NCI-H2029 treated with DMSO at 0.1 percent for 48 hours (cell line): ENCODE measurements at regions not wholly inside any gene's neighbourhood (a gene's known extent, or its start where the extent isn't known, plus 50 kb on each side); places are given as distances from the start of the nearest gene placed in this dataset.
A peak's percentile ranks its signal among the peaks of the same experiment; 100 is the strongest.
"Not testable (repeated sequence)": the region's sequence is repeated elsewhere in the genome, so short reads cannot be mapped to it uniquely, and the experiment has no call there.

ENCODE experiments used
- DNase-seq: peaks from one replicate; lab custom pipeline; 2025; lab: John Stamatoyannopoulos, UW

DNA sequence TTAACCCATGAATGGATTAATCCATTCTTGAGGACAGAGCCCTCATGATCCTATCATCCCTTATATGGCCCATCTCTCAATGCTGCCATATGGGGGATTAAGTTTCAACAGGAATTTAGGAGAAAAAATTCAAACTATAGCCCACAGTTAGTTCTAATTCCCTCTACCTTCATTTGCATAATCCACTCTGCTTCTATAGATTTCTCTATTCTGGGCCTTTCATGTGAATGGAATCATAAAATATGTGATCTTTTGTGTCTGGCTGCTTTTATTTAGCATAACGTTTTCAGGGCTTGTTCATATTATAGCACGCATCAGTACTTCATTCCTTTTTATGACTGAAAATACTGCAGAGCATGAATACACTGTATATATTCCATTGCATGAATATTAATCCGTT is 55.4 kb downstream of the CTSL start:
- DNase-seq = no peak

DNA sequence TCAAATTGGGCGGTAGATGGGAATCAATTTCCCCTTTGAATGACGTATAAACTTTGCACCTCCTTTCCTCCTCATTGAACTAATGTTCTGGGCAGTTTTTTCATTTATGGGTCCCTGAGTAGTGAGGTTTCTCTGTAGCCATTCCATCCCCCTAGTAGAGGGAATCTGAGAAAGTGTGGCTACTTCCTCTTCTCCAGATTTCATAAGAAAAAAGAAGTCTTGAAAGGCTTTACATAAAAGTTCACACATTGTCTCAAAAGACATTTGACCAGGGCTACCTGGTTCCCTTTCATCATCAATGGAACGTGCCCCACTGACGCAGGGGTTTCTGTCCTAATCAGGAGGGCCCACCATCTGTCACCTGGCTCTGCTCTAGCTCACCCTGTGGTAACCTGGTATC is 57.3 kb downstream of the CTSL start:
- DNase-seq = no peak

DNA sequence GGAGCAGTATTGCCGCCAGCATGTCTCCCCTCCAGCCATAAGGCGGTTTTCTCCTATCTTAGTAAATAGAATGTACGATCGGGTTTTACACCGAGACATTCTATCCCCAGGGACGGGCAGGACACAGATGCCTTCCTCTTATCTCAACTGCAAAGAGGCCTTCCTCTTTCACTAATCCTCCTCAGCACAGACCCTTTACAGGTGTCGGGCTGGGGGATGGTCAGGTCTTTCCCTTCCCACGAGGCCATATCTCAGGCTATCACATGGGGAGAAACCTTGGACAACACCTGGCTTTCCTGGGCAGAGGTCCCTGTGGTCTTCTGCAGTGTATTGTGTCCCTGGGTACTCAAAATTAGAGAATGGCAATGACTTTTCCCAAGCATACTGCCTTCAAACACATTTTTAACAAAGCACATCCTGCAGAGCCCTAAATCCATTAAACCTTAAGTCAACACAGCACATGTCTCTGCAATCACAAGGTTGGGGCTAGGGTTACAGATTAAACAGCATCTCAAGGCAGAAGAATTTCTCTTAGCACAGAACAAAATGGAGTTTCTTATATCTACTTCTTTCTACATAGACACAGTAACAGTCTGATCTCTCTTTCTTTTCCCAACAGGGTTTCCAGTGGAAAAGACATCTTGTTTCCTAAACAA is 59.5 kb downstream of the CTSL start:
- not testable (repeated sequence) for DNase-seq

DNA sequence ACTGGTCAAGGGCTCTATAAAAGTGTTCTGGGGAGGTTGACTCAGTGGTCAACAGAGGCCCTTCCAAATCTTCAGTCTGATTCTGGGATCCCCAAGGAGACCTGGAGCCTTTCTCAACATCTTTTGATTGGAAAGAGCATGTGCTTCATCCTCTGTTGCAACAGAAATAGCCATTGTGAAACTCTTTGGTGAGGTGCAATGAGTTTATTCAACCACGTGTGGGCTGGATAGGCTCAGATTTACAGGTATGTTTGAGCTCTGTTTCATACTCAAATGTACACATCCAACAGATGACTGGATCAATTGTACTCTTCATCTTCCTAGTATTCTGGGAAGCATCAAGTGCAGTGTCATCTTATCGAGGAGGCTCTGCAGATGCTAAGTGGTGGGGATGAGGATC is 60.5 kb downstream of the CTSL start:
- DNase-seq = no peak

DNA sequence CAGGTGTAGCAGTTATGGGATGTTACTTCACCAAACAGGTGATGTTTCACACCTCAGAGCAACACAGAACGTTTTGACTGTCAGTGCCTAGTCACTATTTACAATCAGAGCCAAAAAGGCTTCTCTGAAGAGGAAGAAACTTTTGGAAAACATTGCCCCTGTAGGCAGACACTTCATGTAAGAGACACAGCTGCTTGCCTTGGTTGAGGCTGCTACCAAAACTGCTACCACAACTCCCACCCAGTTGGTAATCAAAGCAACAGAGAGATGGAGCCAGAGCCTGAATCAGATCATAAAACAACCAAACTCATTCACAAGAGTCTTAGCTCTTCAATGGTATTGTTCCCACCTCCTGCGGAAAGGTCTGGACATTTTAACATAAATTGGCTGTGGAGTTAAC is 61.0 kb downstream of the CTSL start:
- DNase-seq = no peak

DNA sequence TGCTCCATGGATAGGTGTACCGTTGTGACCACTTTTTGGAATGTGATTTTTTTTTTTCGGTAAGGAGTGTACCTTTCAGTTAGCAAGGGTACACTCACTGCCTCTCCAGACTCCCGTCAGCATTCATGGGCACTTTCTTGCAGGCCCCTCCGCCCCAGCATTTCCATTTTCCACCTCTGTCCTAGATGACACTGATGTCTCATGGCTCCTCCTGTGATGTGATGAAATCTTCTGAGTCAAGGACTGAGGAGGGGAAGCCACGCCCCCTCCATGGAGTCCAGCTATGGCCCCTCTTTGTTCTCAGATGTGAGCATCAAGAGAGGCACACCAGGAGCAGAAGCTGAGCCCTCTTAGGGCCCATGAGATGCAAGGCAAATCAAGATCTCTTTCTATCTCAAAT is 61.8 kb downstream of the CTSL start:
- DNase-seq = no peak

DNA sequence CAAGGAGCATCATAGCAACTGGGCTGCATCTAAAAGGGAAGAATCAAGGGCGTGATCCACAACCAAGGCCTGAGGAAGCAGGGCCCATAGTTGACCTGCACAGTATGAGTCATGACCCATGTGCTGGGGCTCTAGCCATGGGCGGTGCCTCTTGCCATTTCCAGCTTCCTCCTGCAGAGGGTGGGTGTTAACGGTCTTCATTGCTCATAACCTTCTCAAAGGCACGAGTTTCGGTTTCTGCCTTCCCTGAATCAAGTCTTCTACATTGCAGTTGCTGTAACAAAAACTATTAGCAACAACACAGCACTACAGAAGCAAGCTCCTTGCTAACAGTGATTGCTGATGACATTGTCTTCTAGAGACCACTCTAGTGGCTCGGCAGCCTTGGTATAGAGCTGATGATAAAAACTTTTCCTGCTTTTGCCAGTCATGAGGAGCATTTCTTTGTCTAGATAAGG is 66.9 kb downstream of the CTSL start:
- DNase-seq = no peak

DNA sequence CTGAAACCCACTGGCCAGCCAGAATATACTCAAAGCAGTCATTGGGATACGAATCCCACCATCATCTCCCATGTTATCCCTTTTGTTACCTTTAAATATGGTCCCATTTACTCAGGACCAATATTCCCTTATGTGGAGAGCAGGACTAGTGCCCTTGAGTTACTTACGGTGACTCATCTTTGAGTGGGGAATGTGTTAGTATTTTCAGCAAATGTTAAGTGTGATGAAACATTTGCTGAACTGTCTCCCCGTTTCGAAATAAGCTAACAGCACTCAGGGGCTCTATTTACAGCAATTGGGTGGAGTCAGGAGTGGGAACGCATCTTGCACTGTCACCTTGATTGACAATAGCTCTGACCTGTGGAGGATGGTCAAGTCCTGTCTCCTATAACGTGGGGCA is 67.4 kb downstream of the CTSL start:
- DNase-seq = no peak

DNA sequence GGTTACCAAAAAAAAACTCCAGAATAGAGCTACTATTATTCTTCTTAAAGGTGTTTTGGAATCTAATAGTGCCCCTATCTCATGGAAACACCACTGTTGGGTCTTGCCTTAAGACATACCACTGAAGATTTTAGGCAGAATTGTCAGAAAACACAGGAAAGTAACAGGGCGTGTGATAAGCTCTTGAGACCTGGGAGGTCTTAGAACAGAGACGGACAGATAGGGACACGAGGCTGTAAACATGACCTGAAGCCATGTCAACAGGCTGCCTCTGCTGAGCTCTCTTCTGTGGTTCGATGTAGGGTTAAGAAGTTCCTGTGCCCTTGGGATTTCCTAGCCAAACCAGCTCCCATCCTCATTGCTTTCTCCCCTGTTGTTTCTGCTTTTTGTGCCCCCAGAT is 69.3 kb downstream of the CTSL start:
- DNase-seq = no peak

DNA sequence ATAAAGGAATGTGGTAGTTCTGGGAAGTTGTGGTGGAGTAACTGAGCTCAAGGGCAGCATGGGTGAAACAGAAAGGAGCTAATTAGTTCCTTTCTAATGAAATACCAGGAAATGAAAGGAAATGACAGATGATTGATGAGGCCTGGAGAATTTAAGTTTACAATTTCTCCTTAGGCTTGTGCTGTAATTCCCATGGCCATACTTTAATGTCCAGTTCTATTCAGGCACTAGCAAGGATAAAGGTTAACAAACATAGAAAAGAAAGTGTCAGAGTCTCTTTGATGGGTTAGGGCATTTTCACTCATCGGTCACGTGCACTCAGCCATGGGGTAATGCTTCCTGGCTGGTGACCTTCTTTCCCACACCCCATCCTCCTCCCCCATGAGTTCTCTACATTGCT is 70.3 kb downstream of the CTSL start:
- no peak for DNase-seq

DNA sequence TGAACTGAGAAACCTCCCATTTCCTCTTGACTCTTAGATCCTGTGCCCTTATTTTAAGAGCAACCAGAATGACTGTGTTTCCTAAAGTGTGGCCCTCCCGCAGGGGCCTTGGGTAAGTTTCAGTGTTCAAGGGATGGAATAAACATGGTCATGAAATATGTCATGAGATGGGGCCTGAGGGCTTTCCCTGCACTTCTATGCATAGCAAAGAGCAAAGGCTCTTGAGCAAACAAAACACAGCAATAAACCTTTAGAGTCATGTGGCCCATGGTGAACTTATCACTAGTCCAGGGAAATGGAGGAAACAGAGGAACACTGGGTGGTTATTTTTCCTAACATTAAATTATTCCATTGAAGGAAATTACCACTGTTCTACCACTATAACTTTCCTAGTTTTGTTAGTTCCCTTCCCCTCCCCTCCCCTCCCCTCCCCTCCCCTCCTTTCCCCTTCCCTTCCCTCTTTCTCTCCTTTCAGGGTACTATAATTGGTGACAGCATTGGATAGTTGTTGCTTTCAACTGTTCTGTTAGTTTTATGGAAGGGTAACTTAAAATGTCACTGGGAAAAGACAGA is 72.4 kb downstream of the CTSL start:
- no peak for DNase-seq

DNA sequence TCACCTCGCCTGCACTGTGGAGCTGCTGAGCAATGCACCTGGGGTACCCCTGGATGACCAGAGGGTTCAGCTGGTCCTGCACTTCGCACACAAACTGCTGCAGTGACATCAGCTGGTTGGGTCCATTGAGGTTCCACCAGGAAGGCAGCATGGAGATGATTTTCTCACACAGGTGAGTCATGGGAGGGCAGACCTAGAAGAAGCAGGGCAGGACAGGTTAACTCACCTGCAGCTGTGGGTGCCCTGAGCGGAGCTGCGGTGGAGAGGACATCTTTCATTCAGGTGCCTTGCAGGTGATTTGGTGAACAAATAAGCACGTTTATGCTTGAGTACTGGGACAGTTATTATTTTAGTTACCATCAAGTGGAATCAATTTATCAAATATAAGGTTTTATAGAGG is 73.6 kb downstream of the CTSL start:
- DNase-seq = no peak

DNA sequence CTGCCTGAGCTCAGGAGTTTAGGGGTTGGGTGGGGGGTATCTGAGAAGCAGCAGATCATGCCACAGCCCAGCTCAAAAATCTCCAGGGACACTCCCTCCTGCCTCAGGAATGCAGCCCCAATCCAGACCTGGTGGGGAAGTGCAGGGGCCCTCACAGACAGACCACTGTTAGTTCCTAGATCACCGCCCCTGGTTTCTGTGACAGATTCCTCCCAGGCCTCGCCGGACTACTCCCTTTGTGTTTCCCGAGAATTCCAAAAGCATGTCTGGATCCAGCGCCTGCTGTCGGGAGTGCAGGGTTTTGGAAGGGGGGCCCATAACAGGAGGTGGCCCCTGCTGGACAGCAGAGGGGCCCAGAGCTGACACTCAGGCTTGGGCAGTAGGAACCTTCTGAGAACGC is 74.5 kb downstream of the CTSL start:
- DNase-seq = no peak

DNA sequence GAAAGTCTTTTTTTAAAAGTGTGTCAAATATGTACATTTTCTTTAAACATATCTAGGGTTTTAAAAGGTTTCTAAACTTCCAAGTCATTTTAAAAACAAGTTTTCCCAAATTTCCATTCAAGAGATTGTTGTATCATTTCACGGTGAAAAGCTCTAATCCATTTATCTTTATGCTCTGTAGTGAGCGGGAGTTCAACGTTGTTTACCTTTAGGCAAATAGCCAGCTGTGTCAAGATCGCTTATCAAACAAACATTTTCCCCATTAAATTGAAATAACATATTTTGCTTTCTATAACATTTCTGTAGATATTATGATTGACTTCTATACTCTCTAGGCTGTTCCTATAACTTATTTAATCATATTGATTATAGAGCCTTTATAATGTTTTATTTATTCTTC is 75.1 kb downstream of the CTSL start:
- no peak for DNase-seq

DNA sequence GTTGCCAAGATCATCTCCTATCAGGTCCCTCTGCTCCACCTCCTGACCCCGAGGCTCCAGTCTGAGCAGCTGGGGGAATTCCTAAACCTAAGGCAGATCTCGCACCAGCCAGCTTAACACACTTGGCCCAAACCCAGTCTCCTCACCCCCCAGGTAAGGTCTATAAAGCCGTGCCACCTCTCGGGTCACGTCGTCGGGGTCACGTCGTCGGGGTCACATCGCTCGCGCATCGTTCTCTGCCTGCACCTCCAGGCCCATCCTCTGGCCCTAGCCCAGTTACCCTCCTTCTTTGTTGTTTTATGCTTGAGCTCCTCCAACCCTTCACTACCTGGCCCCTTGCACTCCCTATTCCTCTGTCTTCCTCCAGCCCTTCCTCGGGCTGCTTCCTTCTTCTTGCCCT is 77.2 kb downstream of the CTSL start:
- DNase-seq = no peak

DNA sequence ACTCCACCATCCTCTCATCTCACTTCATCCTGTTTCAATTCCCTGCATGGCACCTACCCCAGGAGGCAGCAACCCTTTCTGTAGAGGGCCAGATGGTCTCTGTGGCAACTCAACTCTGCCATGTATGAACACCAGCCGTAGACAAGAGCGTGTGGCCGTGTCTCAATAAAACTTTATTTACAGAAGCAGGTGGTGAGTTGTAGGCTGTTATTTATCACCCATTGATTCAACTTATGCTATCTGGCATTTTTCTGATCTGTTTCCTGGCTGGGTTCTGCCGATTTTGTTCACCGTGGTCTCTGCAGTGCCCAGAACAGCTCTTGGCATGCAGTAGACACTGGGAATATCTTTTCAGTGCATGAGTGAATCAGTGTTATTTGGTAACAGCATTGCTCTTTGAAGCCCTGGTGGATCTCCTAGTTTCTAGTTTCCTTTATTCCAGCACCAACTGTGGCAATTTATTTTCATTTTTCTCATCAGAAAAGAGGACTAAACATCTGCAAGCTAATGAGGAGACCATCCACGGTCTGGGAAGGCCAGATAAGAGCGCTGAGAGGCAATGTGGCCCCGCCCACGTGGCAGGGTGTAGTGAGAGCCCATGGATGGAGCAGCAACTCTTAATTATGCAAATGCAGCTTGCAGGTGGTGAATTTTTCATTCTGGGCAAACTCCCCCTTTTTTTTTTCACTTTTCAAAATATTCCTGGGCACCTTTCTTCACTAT is 77.9 kb downstream of the CTSL start:
- DNase-seq = no peak

DNA sequence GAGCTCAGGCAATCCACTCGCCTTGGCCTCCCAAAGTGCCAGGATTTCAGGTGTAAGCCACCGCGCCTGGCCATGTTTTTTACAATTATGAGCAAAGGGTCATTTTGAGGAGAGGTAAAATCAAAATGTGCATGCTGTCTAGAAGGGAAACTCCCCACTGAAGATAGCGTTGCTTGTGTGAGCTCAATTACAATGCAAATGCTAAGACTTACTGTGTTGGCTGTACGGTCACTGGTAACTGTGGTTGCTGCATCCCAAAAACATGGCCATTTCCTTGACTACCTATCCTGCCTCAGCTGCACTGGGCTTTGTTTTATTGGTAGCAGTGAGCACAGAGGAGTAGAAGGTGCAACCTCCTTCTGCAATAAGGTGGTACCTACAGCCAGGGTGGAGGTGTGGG is 77.4 kb upstream of the SPATA31E1 start:
- no peak for DNase-seq

DNA sequence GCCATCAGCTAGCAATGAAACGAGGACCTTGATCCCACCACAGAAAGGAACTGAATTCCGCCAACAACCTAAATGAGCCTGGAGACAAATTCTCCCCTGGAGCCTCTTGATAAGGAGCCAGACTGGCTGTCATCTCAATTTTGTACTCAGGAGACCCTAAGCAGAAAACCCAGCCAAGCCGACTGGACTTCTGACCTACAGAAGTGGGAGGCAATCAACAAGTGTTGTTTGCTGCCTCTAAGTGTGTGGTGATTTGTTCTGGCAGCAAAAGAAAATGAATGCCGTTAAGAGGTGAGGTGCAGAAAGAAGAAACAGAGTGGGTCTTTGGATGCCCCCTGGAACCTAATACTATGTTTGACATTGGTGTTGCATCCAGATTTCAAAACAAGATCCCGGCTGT is 72.7 kb upstream of the SPATA31E1 start:
- no peak for DNase-seq

DNA sequence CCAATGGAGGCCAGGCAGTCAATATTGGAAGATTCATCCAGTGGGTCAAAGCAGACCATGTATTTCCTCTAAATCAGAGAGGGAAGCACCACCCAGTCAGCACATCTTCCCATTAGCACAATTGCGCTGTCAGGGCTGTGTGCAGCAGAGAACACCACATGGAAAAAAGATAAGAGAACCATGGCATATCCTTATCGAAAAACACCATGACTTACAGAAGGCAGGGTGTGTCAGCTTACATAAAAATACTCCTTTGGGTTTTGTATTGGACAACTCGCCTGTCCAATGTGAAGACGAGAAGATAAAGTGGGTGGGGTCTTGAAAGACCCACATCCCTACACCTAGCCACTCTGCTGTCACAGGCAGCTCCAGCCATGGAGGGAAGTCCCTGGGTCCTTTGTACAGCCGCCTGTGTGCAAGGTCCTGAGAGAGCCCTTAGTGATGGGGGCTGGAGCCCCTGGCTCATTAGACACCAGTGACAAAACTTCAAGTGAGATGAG is 71.9 kb upstream of the SPATA31E1 start:
- no peak for DNase-seq

DNA sequence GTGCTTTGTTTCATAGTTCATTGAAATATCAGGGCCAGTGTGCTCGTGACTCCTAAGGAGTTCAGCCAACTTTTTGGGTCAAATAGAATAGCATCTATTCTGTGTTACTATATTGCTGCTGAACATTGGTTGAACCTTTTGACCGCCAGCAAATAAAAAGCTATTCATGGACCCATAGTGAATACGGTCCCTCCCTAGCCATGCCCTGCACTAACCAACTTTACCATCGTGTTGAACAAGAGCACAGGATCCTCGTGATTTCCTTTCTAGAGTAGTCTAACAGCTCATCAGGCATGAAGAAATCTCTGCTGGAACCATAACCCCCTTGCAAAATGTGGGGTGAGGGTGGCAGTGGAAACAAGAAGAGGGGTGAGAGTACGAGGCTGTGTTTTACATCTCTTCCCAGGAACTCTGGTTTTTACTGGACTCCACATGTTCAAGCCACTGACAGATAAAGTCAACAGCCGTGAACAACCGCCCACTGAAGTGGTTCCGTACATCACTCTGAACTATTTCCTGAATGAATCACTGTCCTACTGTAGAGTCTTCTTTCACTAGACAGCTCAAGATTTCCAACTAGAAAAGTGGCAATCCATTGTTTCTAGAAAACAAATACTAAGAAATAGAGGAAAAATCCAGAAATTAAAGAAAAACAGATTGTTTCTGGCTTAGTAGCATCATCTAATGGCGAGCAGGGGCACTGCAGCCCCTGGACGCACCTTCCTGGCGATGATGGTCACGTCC is 70.1 kb upstream of the SPATA31E1 start:
- no peak for DNase-seq

DNA sequence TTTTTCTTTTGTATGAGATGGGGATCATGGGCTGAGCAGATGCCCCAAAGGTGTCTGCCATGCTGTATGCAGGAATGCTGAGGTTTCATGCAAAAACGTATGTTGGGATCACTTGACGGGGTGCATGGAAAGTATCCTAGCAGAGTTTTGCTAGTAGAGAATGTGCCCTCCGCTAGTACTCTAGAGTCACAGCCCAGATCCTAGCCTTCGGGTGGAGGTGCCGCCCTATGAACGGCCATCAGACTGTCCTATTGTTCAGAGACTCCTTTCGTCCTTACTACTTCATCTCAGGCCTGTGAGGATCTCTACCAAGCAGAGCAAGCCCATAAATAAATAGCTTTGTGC is 69.6 kb upstream of the SPATA31E1 start:
- no peak for DNase-seq

DNA sequence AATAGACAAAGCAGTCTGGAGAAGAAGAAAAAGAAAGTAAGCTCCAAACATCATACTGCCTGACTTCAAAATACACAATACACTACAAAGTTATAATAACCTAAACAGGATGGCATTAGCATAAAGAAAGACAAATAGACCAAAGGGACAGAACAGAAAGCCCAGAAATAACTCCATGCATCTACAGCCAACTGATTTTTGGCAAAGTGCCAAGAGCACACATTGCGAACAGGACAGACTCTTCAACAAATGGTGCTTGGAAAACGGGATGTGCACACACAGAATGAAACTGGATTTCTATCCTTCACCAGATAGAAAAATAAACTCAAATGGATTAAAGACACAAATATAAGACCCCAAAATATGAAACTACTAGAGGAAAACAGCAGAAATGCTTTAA is 66.6 kb upstream of the SPATA31E1 start:
- peak; percentile 28 for DNase-seq

DNA sequence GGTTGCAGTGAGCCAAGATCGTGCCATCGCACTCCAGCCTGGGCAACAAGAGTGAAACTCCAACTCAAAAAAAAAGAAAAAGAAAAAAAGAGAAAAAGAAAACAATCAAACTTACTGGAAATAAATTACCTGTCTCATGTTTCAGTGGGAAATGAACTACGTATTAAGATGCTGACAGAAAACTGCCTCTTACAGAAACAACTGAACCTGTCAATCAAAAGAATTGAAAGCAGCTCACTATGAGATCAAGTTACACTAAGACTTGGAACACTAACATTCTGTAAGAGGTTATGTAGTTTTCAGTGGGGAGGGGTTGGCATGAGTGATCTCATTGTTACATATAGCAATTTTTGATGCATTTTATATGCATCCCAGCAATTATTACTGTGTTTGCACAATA is 64.4 kb upstream of the SPATA31E1 start:
- DNase-seq = no peak
